ENCODE measurements at regions not wholly inside any gene's neighbourhood (a gene's known extent, or its start where the extent isn't known, plus 50 kb on each side); places are given as distances from the start of the nearest gene placed in this dataset.

DNA sequence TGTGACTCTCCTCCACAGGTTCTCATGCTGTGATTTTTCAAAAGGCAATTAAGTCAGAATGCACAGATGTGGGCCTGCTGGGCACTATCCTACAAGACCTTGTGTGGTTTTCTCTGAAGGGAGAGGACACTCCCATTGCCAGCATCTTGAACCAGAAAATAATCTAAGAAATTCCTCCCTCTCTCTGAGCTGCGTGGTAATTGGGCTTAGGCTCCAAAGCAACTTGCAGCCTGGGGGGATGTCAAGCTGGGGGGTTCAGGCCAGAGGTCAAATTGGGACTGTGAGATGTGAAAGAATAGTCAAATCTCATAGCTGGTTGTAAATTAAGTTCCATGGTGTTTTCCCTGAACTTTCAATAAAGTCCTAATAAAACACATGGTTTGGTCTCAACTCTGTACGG lies 350.6 kb upstream of the SLC7A11 start:
- no peaks in the 10 kb centered on the region for H3K36me3 ChIP-seq (ENCODE audit: insufficient read depth, low read length)
- no peaks in the 10 kb centered on the region for H3K27me3 ChIP-seq (ENCODE audit: insufficient read depth, low read length, poor library complexity, severe bottlenecking)
- no peaks in the 10 kb centered on the region for H3K79me2 ChIP-seq (ENCODE audit: insufficient read depth, low read length)
- no peaks in the 10 kb centered on the region for H3K9me2 ChIP-seq (replicated peaks; ENCODE audit: low read depth, low read length)
- H3K4me2 ChIP-seq (ENCODE audit: low read depth, low read length, poor library complexity, severe bottlenecking), result no peak overlapping the region
- H3F3A ChIP-seq (ENCODE audit: low read depth), result no peaks in the 10 kb centered on the region
- no peaks in the 10 kb centered on the region for H3K9me3 ChIP-seq (ENCODE audit: insufficient read depth, low read depth, low read length)
- H2AFZ ChIP-seq (ENCODE audit: low read length), result no peak overlapping the region
- no peak overlapping the region for H3K4me3 ChIP-seq (ENCODE audit: low read length, poor library complexity, severe bottlenecking)
- TF ChIP-seq, protein P1, sequence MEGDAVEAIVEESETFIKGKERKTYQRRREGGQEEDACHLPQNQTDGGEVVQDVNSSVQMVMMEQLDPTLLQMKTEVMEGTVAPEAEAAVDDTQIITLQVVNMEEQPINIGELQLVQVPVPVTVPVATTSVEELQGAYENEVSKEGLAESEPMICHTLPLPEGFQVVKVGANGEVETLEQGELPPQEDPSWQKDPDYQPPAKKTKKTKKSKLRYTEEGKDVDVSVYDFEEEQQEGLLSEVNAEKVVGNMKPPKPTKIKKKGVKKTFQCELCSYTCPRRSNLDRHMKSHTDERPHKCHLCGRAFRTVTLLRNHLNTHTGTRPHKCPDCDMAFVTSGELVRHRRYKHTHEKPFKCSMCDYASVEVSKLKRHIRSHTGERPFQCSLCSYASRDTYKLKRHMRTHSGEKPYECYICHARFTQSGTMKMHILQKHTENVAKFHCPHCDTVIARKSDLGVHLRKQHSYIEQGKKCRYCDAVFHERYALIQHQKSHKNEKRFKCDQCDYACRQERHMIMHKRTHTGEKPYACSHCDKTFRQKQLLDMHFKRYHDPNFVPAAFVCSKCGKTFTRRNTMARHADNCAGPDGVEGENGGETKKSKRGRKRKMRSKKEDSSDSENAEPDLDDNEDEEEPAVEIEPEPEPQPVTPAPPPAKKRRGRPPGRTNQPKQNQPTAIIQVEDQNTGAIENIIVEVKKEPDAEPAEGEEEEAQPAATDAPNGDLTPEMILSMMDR (conservative IDR thresholded peaks at IDR 0.05; ENCODE audit: low read length), result no peak
- TF ChIP-seq EZH2phosphoT487 (IDR thresholded peaks at IDR 0.05; ENCODE audit: borderline replicate concordance), result no peak
- no peaks in the 10 kb centered on the region for H4K20me1 ChIP-seq (ENCODE audit: insufficient read depth, low read length, poor library complexity, severe bottlenecking)
- H3K9ac ChIP-seq (ENCODE audit: low read depth, low read length, poor library complexity, severe bottlenecking), result no peak overlapping the region
- H3K4me1 ChIP-seq (ENCODE audit: insufficient read depth, low read length, poor library complexity, severe bottlenecking), result no peaks in the 10 kb centered on the region

DNA sequence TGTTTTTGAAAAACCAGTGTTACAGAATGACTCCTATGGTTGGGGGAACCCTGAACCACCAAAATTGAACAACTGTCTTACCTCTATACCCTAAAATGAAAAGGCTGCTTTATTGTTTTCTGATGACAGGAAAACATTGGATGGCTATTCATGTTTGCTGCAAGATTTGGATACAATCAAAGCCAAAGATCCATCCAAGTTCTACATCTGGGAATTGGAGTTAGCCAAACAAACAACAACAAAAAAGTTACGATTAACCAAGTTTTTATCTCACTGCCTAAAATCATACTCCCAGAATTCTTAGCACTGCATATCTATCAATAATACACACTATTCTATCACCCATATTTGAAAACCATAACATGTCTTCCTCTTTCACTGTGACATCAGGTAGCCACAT lies 349.7 kb upstream of the SLC7A11 start:
- no peaks in the 10 kb centered on the region for H3K27me3 ChIP-seq (ENCODE audit: insufficient read depth, low read length, poor library complexity, severe bottlenecking)
- H3K4me1 ChIP-seq (ENCODE audit: insufficient read depth, low read length, poor library complexity, severe bottlenecking), result no peaks in the 10 kb centered on the region
- H3K36me3 ChIP-seq (ENCODE audit: insufficient read depth, low read length), result no peaks in the 10 kb centered on the region
- H3K9me3 ChIP-seq (ENCODE audit: insufficient read depth, low read depth, low read length), result no peaks in the 10 kb centered on the region
- H3K9me2 ChIP-seq (replicated peaks; ENCODE audit: low read depth, low read length), result no peaks in the 10 kb centered on the region
- H3F3A ChIP-seq (ENCODE audit: low read depth), result no peaks in the 10 kb centered on the region
- H3K79me2 ChIP-seq (ENCODE audit: insufficient read depth, low read length), result no peaks in the 10 kb centered on the region
- H3K4me2 ChIP-seq (ENCODE audit: low read depth, low read length, poor library complexity, severe bottlenecking), result no peak overlapping the region
- H3K9ac ChIP-seq (ENCODE audit: low read depth, low read length, poor library complexity, severe bottlenecking), result no peak overlapping the region
- TF ChIP-seq EZH2phosphoT487 (IDR thresholded peaks at IDR 0.05; ENCODE audit: borderline replicate concordance), result no peak
- TF ChIP-seq, protein P1 (conservative IDR thresholded peaks at IDR 0.05; ENCODE audit: low read length), result no peak
- no peak overlapping the region for H3K4me3 ChIP-seq (ENCODE audit: low read length, poor library complexity, severe bottlenecking)
- H4K20me1 ChIP-seq (ENCODE audit: insufficient read depth, low read length, poor library complexity, severe bottlenecking), result no peaks in the 10 kb centered on the region
- H2AFZ ChIP-seq (ENCODE audit: low read length), result no peak overlapping the region

DNA sequence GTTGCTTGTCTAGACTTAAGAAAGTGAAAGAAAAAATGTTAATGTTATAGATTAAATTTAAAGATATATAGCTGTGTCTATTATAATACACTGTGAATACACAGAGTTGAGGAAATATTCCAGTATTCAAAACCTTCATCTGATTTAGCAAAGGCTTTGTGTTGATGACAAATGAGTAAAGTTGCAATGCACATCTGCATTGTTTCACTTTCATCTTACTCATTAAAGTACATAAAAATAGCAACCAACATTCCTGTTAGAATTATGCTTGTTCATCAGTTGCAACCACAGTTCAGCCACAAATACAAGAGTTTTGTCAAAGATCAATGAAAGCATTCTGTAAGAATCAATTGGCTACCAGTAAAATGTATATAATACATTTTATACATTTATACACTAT lies 346.4 kb upstream of the SLC7A11 start:
- Histone ChIP-seq H3K4me2 (ENCODE audit: low read depth, low read length, poor library complexity, severe bottlenecking) (no peak overlapping the region), H3K9me3 (ENCODE audit: insufficient read depth, low read depth, low read length) (no peaks in the 10 kb centered on the region), H3K9me2 (replicated peaks; ENCODE audit: low read depth, low read length) (no peaks in the 10 kb centered on the region), H3K4me3 (ENCODE audit: low read length, poor library complexity, severe bottlenecking) (no peak overlapping the region), H4K20me1 (ENCODE audit: insufficient read depth, low read length, poor library complexity, severe bottlenecking) (no peaks in the 10 kb centered on the region), H3K27me3 (ENCODE audit: insufficient read depth, low read length, poor library complexity, severe bottlenecking) (no peaks in the 10 kb centered on the region), H2AFZ (ENCODE audit: low read length) (no peak overlapping the region), H3F3A (ENCODE audit: low read depth) (no peaks in the 10 kb centered on the region), H3K9ac (ENCODE audit: low read depth, low read length, poor library complexity, severe bottlenecking) (no peak overlapping the region), H3K36me3 (ENCODE audit: insufficient read depth, low read length) (no peaks in the 10 kb centered on the region), H3K79me2 (ENCODE audit: insufficient read depth, low read length) (no peaks in the 10 kb centered on the region), H3K4me1 (ENCODE audit: insufficient read depth, low read length, poor library complexity, severe bottlenecking) (no peaks in the 10 kb centered on the region)
- TF ChIP-seq, protein P1 (conservative IDR thresholded peaks at IDR 0.05; ENCODE audit: low read length), result no peak
- TF ChIP-seq EZH2phosphoT487 (IDR thresholded peaks at IDR 0.05; ENCODE audit: borderline replicate concordance), result no peak
